K562 (cell line): ENCODE measurements at regions not wholly inside any gene's neighbourhood (a gene's known extent, or its start where the extent isn't known, plus 50 kb on each side); places are given as distances from the start of the nearest gene placed in this dataset.

Experiments
- BMI1 ChIP-seq: fragments of 150-350 bp; IDR thresholded peaks from 2 replicates; pipeline ENCODE4 v1.6.1; 2014; ENCODE audit warnings: low read length
- ETS2 ChIP-seq: IDR thresholded peaks from 2 replicates; pipeline ENCODE4 v1.6.1; 2016; ENCODE audit warnings: borderline replicate concordance, missing genetic modification characterization, mild to moderate bottlenecking, moderate library complexity, missing compliant biosample characterization; ENCODE audit not compliant: poor library complexity, severe bottlenecking
- HCFC1 ChIP-seq: IDR thresholded peaks from 2 replicates; pipeline ENCODE4 v1.6.1; 2012; ENCODE audit warnings: low read depth, low read length, improper control_type of control experiment
- KDM4B ChIP-seq, 2 experiments: fragments of 450-650 bp in 1 of 2; sonication (generic) in 1 of 2; IDR thresholded peaks; 2 replicates each; pipeline ENCODE4 v1.6.1; 2016 to 2017; ENCODE audit warnings: borderline replicate concordance in 2 of 2, antibody characterized with exemption in 1 of 2, low read depth in 1 of 2, mild to moderate bottlenecking in 1 of 2
- NFRKB ChIP-seq: fragments of 450-650 bp; IDR thresholded peaks from 2 replicates; pipeline ENCODE4 v1.6.1; 2016; ENCODE audit warnings: low read depth
- ZBED1 ChIP-seq: IDR thresholded peaks from 2 replicates; pipeline ENCODE4 v1.6.1; 2014
- ZNF224 ChIP-seq: sonication (generic); formaldehyde crosslinking; IDR thresholded peaks from 2 replicates; pipeline ENCODE4 v1.8.0; 2022; ENCODE audit warnings: mild to moderate bottlenecking, missing genetic modification reagents
- ZNF24 ChIP-seq: fragments of 450-650 bp; IDR thresholded peaks from 2 replicates; pipeline ENCODE4 v1.6.1; 2016
- TF ChIP-seq, protein P1 (sequence below): sonication (generic); formaldehyde crosslinking; IDR thresholded peaks from 2 replicates; pipeline ENCODE4 v1.8.0; 2022; ENCODE audit warnings: missing genetic modification reagents, mild to moderate bottlenecking, borderline replicate concordance
- TF ChIP-seq, protein P2 (sequence below): fragments of 250-450 bp; sonication (Bioruptor Pico); IDR thresholded peaks from 2 replicates; pipeline ENCODE4 v1.8.0; 2022; ENCODE audit warnings: inconsistent platforms
- TF ChIP-seq, protein P3 (sequence below): sonication (generic); formaldehyde crosslinking; IDR thresholded peaks from 2 replicates; pipeline ENCODE4 v1.8.0; 2023; ENCODE audit warnings: mild to moderate bottlenecking, missing genetic modification reagents
- TF ChIP-seq, protein P4 (sequence below): IDR thresholded peaks from 2 replicates; pipeline ENCODE4 v1.6.1; 2011; ENCODE audit not compliant: insufficient read length; ENCODE audit errors: extremely low read depth
- TF ChIP-seq, protein P5 (sequence below): fragments of 450-650 bp; IDR thresholded peaks from 2 replicates; pipeline ENCODE4 v1.6.1; 2018; ENCODE audit not compliant: partially characterized antibody

DNA sequence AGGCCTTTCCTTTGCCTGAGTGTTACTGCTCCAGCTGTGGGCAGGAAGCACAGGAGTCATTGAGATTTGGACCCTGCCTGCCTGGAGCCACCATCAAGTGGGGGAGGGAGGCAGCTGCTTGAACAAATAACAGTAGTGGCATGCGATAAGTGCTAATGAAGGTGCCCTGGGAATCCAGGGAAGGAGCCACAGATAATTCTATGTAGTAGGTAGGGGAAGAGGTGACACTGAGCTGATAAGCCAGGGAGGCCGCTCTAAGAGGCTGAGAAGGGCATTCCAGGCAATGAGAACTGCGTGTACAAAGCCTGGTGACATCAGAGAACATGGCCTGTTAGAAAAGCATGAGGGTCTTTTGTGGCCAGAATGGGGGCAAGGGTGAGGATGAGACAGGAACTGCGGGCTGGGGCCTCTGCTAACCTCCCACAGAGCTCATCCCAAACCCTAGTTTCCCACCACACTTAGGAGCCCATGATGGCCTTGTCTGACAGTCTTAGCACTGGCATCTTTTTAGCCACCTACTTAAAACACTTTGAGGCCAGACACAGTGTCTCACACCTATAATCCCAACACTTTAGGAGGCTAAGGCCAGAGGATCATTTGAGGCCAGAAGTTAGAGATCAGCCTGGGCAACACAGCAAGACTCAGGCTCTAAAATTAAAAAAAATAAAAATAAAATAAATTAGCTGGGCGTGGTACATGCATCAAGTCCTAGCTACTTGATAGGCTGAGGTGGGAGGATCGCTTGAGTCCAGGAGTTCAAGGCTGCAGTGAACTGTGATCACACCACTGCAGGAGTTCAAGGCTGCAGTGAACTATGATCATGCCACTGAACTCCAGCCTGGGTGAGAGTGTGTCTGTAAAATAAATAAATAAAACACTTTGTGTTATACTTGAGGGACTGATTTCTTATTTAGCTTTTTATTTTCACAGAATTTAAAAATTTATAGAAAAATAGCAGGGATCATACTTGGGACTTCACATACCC lies 58.9 kb downstream of the TET3 start (continued):
- TF ChIP-seq HCFC1 (no peak), BMI1 (no peak), KDM4B (IDR thresholded peaks at IDR 0.05; ENCODE audit: borderline replicate concordance in 2 of 2, low read depth in 1 of 2) (no peak), ETS2 (no peak), ZNF224 (CRISPR knock-in tag) (no peak), NFRKB (no peak), ZBED1 (no peak), ZNF24 (no peak)
- TF ChIP-seq, protein P1, sequence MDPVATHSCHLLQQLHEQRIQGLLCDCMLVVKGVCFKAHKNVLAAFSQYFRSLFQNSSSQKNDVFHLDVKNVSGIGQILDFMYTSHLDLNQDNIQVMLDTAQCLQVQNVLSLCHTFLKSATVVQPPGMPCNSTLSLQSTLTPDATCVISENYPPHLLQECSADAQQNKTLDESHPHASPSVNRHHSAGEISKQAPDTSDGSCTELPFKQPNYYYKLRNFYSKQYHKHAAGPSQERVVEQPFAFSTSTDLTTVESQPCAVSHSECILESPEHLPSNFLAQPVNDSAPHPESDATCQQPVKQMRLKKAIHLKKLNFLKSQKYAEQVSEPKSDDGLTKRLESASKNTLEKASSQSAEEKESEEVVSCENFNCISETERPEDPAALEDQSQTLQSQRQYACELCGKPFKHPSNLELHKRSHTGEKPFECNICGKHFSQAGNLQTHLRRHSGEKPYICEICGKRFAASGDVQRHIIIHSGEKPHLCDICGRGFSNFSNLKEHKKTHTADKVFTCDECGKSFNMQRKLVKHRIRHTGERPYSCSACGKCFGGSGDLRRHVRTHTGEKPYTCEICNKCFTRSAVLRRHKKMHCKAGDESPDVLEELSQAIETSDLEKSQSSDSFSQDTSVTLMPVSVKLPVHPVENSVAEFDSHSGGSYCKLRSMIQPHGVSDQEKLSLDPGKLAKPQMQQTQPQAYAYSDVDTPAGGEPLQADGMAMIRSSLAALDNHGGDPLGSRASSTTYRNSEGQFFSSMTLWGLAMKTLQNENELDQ (CRISPR knock-in tag): no peak
- TF ChIP-seq, protein P2, sequence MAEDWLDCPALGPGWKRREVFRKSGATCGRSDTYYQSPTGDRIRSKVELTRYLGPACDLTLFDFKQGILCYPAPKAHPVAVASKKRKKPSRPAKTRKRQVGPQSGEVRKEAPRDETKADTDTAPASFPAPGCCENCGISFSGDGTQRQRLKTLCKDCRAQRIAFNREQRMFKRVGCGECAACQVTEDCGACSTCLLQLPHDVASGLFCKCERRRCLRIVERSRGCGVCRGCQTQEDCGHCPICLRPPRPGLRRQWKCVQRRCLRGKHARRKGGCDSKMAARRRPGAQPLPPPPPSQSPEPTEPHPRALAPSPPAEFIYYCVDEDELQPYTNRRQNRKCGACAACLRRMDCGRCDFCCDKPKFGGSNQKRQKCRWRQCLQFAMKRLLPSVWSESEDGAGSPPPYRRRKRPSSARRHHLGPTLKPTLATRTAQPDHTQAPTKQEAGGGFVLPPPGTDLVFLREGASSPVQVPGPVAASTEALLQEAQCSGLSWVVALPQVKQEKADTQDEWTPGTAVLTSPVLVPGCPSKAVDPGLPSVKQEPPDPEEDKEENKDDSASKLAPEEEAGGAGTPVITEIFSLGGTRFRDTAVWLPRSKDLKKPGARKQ (CRISPR knock-in tag): no peak
- TF ChIP-seq, protein P3, sequence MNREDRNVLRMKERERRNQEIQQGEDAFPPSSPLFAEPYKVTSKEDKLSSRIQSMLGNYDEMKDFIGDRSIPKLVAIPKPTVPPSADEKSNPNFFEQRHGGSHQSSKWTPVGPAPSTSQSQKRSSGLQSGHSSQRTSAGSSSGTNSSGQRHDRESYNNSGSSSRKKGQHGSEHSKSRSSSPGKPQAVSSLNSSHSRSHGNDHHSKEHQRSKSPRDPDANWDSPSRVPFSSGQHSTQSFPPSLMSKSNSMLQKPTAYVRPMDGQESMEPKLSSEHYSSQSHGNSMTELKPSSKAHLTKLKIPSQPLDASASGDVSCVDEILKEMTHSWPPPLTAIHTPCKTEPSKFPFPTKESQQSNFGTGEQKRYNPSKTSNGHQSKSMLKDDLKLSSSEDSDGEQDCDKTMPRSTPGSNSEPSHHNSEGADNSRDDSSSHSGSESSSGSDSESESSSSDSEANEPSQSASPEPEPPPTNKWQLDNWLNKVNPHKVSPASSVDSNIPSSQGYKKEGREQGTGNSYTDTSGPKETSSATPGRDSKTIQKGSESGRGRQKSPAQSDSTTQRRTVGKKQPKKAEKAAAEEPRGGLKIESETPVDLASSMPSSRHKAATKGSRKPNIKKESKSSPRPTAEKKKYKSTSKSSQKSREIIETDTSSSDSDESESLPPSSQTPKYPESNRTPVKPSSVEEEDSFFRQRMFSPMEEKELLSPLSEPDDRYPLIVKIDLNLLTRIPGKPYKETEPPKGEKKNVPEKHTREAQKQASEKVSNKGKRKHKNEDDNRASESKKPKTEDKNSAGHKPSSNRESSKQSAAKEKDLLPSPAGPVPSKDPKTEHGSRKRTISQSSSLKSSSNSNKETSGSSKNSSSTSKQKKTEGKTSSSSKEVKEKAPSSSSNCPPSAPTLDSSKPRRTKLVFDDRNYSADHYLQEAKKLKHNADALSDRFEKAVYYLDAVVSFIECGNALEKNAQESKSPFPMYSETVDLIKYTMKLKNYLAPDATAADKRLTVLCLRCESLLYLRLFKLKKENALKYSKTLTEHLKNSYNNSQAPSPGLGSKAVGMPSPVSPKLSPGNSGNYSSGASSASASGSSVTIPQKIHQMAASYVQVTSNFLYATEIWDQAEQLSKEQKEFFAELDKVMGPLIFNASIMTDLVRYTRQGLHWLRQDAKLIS (CRISPR knock-in tag): no peak
- TF ChIP-seq, protein P4, sequence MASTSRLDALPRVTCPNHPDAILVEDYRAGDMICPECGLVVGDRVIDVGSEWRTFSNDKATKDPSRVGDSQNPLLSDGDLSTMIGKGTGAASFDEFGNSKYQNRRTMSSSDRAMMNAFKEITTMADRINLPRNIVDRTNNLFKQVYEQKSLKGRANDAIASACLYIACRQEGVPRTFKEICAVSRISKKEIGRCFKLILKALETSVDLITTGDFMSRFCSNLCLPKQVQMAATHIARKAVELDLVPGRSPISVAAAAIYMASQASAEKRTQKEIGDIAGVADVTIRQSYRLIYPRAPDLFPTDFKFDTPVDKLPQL: no peak
- TF ChIP-seq, protein P5, sequence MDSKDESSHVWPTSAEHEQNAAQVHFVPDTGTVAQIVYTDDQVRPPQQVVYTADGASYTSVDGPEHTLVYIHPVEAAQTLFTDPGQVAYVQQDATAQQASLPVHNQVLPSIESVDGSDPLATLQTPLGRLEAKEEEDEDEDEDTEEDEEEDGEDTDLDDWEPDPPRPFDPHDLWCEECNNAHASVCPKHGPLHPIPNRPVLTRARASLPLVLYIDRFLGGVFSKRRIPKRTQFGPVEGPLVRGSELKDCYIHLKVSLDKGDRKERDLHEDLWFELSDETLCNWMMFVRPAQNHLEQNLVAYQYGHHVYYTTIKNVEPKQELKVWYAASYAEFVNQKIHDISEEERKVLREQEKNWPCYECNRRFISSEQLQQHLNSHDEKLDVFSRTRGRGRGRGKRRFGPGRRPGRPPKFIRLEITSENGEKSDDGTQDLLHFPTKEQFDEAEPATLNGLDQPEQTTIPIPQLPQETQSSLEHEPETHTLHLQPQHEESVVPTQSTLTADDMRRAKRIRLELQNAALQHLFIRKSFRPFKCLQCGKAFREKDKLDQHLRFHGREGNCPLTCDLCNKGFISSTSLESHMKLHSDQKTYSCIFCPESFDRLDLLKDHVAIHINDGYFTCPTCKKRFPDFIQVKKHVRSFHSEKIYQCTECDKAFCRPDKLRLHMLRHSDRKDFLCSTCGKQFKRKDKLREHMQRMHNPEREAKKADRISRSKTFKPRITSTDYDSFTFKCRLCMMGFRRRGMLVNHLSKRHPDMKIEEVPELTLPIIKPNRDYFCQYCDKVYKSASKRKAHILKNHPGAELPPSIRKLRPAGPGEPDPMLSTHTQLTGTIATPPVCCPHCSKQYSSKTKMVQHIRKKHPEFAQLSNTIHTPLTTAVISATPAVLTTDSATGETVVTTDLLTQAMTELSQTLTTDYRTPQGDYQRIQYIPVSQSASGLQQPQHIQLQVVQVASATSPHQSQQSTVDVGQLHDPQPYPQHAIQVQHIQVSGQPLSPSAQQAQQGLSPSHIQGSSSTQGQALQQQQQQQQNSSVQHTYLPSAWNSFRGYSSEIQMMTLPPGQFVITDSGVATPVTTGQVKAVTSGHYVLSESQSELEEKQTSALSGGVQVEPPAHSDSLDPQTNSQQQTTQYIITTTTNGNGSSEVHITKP: no peak
